Central memory CD8-positive, alpha-beta T cell (primary cell): ENCODE measurements at regions not wholly inside any gene's neighbourhood (a gene's known extent, or its start where the extent isn't known, plus 50 kb on each side); places are given as distances from the start of the nearest gene placed in this dataset.

Experiments
- ATAC-seq: fragments of 150-1000 bp; cut with Tn5 transposase; replicated peaks from 2 replicates; pipeline ENCODE4 v1.10.0; 2022; ENCODE audit warnings: mild to moderate bottlenecking, moderate FRiP score, moderate number of reproducible peaks; ENCODE audit not compliant: poor library complexity, severe bottlenecking; ENCODE audit errors: extremely low read depth
- DNase-seq, 2 donors: peaks; one replicate each; pipeline ENCODE4 v3.0.0; 2021; ENCODE audit warnings: low spot score in 2 of 2
- H3K27ac Mint-ChIP-seq: one replicate; pipeline ENCODE4 v1.8.0; 2022; ENCODE audit warnings: low read depth, mild to moderate bottlenecking, moderate library complexity, mixed read lengths
- H3K27me3 Mint-ChIP-seq: one replicate; pipeline ENCODE4 v1.8.0; 2022; ENCODE audit warnings: mixed read lengths
- H3K36me3 Mint-ChIP-seq: one replicate; pipeline ENCODE4 v1.8.0; 2022; ENCODE audit warnings: mild to moderate bottlenecking, moderate library complexity, mixed read lengths; ENCODE audit not compliant: insufficient read depth
- H3K4me1 Mint-ChIP-seq: one replicate; pipeline ENCODE4 v1.8.0; 2022; ENCODE audit warnings: mixed read lengths
- H3K4me3 Mint-ChIP-seq: one replicate; pipeline ENCODE4 v1.8.0; 2022; ENCODE audit warnings: mild to moderate bottlenecking, moderate library complexity, mixed read lengths
- H3K9me3 Mint-ChIP-seq: one replicate; pipeline ENCODE4 v1.8.0; 2022; ENCODE audit warnings: mixed read lengths

GRCh38 chr22:27381960-27382742 is 419.4 kb downstream of the MN1 start:
- no peak overlapping the region for H3K27ac Mint-ChIP-seq
- H3K9me3 Mint-ChIP-seq, result no peaks in the 10 kb centered on the region
- H3K4me1 Mint-ChIP-seq, result no peaks in the 10 kb centered on the region
- H3K4me3 Mint-ChIP-seq, result no peak overlapping the region
- H3K27me3 Mint-ChIP-seq, result peaks cover 41% of the 10 kb centered on the region
- H3K36me3 Mint-ChIP-seq, result peaks cover 2% of the 10 kb centered on the region
- no peak for DNase-seq
- ATAC-seq, result no peak

- Mint-ChIP-seq H3K36me3 (peaks cover 2% of the 10 kb centered on the region), H3K9me3 (no peaks in the 10 kb centered on the region), H3K4me3 (no peak overlapping the region), H3K27ac (no peak overlapping the region), H3K4me1 (no peaks in the 10 kb centered on the region), H3K27me3 (peaks cover 45% of the 10 kb centered on the region)
- ATAC-seq (no peak), DNase-seq (no peak)
These were observed 418.6 kb downstream of the MN1 start for GRCh38 chr22:27382947-27383346.

- Mint-ChIP-seq H3K36me3 (no peaks in the 10 kb centered on the region), H3K27ac (no peak overlapping the region), H3K9me3 (no peaks in the 10 kb centered on the region), H3K4me3 (no peak overlapping the region), H3K27me3 (peaks cover 54% of the 10 kb centered on the region), H3K4me1 (no peaks in the 10 kb centered on the region)
- ATAC-seq (no peak), DNase-seq (no peak)
These were observed 417.7 kb downstream of the MN1 start for GRCh38 chr22:27383896-27384295.

GRCh38 chr22:27385261-27385998 is 416.1 kb downstream of the MN1 start:
- H3K27ac Mint-ChIP-seq, result no peak overlapping the region
- DNase-seq (no peak), ATAC-seq (no peak)
- H3K36me3 Mint-ChIP-seq, result no peaks in the 10 kb centered on the region
- no peaks in the 10 kb centered on the region for H3K9me3 Mint-ChIP-seq
- no peak overlapping the region for H3K4me3 Mint-ChIP-seq
- peaks cover 65% of the 10 kb centered on the region for H3K27me3 Mint-ChIP-seq
- no peaks in the 10 kb centered on the region for H3K4me1 Mint-ChIP-seq

GRCh38 chr22:27386186-27386585 is 415.4 kb downstream of the MN1 start:
- H3K4me1 Mint-ChIP-seq, result no peaks in the 10 kb centered on the region
- no peaks in the 10 kb centered on the region for H3K36me3 Mint-ChIP-seq
- no peak for DNase-seq
- no peak overlapping the region for H3K4me3 Mint-ChIP-seq
- ATAC-seq, result no peak
- H3K9me3 Mint-ChIP-seq, result no peaks in the 10 kb centered on the region
- no peak overlapping the region for H3K27ac Mint-ChIP-seq
- peaks cover 70% of the 10 kb centered on the region for H3K27me3 Mint-ChIP-seq

- Mint-ChIP-seq H3K9me3 (no peaks in the 10 kb centered on the region), H3K4me1 (no peaks in the 10 kb centered on the region), H3K27me3 (peaks cover 64% of the 10 kb centered on the region), H3K4me3 (no peak overlapping the region), H3K27ac (no peak overlapping the region), H3K36me3 (no peaks in the 10 kb centered on the region)
- DNase-seq (no peak), ATAC-seq (no peak)
These were observed 414.0 kb downstream of the MN1 start for GRCh38 chr22:27387561-27387960.

GRCh38 chr22:27388090-27388600 is 413.4 kb downstream of the MN1 start:
- Mint-ChIP-seq H3K36me3 (no peaks in the 10 kb centered on the region), H3K4me3 (no peak overlapping the region), H3K4me1 (no peaks in the 10 kb centered on the region), H3K9me3 (no peaks in the 10 kb centered on the region), H3K27ac (no peak overlapping the region), H3K27me3 (peaks cover 64% of the 10 kb centered on the region)
- no peak for ATAC-seq
- DNase-seq, result no peak

- DNase-seq (no peak), ATAC-seq (no peak)
- H3K36me3 Mint-ChIP-seq, result no peaks in the 10 kb centered on the region
- no peaks in the 10 kb centered on the region for H3K4me1 Mint-ChIP-seq
- H3K27me3 Mint-ChIP-seq, result peaks cover 55% of the 10 kb centered on the region
- H3K9me3 Mint-ChIP-seq, result peaks cover 3% of the 10 kb centered on the region
- H3K27ac Mint-ChIP-seq, result no peak overlapping the region
- no peak overlapping the region for H3K4me3 Mint-ChIP-seq
These were observed 411.9 kb downstream of the MN1 start for GRCh38 chr22:27389727-27390075.

- Mint-ChIP-seq H3K36me3 (peaks cover 1% of the 10 kb centered on the region), H3K9me3 (peaks cover 8% of the 10 kb centered on the region)
- no peak for ATAC-seq
These were observed 410.3 kb downstream of the MN1 start for GRCh38 chr22:27391092-27391770.

GRCh38 chr22:27393371-27393770 is 408.2 kb downstream of the MN1 start:
- Mint-ChIP-seq H3K36me3 (peaks cover 1% of the 10 kb centered on the region), H3K27ac (no peak overlapping the region), H3K27me3 (peaks cover 29% of the 10 kb centered on the region), H3K9me3 (peaks cover 8% of the 10 kb centered on the region), H3K4me1 (no peaks in the 10 kb centered on the region), H3K4me3 (no peak overlapping the region)
- ATAC-seq, result no peak
- DNase-seq, result no peak

More at GRCh38 chr22:27391092-27391770, 410.3 kb downstream of the MN1 start:
- no peak for DNase-seq
- H3K27me3 Mint-ChIP-seq, result peaks cover 40% of the 10 kb centered on the region
- H3K27ac Mint-ChIP-seq, result no peak overlapping the region
- H3K4me3 Mint-ChIP-seq, result no peak overlapping the region
- H3K4me1 Mint-ChIP-seq, result no peaks in the 10 kb centered on the region

GRCh38 chr22:27394806-27395404 is 406.7 kb downstream of the MN1 start:
- peaks cover 17% of the 10 kb centered on the region for H3K27me3 Mint-ChIP-seq
- DNase-seq, result no peak
- H3K9me3 Mint-ChIP-seq, result peaks cover 8% of the 10 kb centered on the region
- no peaks in the 10 kb centered on the region for H3K4me1 Mint-ChIP-seq
- no peak overlapping the region for H3K4me3 Mint-ChIP-seq
- peaks cover 1% of the 10 kb centered on the region for H3K36me3 Mint-ChIP-seq
- no peak for ATAC-seq
- no peak overlapping the region for H3K27ac Mint-ChIP-seq
